ENCODE measurements at regions not wholly inside any gene's neighbourhood (a gene's known extent, or its start where the extent isn't known, plus 50 kb on each side); places are given as distances from the start of the nearest gene placed in this dataset.
A peak's percentile ranks its signal among the peaks of the same experiment; 100 is the strongest.

- no peak for DNase-seq (ENCODE audit: low spot score)
Observed at GRCh38 chr5:82807021-82807420, 270.2 kb downstream of the TMEM167A start.

- DNase-seq (ENCODE audit: low spot score) = no peak
Observed at GRCh38 chr5:82806513-82806912, 270.7 kb downstream of the TMEM167A start.

- no peak for DNase-seq (ENCODE audit: low spot score)
Observed at GRCh38 chr5:82804155-82804690, 273.0 kb downstream of the TMEM167A start.

- DNase-seq (ENCODE audit: low spot score) = no peak
Observed at GRCh38 chr5:82802954-82803353, 274.2 kb downstream of the TMEM167A start.

DNA sequence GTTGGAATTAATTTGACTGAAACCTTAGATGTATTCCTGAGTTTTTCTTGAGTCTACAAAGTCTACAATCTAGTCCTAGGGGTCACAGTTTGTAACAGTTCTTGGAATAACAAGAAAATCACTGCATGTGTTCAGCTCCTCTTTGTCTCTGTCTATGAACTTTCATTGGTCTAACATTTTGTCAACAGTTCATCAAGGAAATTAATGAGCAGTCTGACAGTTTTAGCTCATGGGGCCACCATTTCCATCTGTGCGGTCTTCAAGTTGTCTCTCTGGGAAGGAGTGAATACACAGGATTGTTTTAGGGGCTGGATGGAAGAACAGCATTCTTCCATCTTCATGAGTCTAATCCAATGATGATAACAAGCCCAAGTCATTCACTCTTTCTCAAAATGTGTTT lies 276.4 kb downstream of the TMEM167A start:
- DNase-seq (ENCODE audit: low spot score) = no peak

DNA sequence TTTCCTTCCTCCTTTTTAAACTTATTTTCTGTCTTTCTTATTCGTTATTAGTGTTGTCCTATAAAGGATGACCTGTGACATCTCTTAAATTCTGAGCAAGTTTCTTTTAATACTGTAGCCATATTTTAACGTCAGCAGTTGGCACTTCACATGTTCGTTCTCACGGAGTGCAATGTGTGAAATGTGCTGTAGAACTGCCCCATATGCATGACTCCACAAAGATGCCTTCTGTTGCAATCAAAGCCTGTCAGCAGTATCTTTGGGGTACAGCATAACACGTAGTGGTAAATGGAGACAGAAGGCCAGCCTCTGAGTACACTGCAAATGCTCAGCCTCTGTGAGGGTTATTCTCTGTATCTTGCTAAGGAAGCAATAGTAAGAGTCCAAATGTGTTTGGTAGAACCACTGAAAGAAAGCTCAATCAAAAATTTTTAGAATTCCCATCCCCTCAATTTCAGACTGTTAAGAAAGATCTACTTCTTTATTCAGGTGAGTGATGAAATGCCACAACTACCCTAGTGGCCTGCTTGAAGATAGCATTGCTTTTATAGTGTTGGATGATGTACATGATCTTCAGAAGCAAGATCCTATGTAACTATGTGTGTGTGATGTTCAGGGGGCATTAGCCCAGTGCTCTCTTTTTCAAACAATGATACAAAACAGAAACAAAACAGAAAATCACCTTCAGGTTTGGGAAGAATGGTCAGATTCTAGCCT lies 277.7 kb downstream of the TMEM167A start:
- no peak for DNase-seq (ENCODE audit: low spot score)

- DNase-seq (ENCODE audit: low spot score) = no peak
Observed at GRCh38 chr5:82798676-82799075, 278.5 kb downstream of the TMEM167A start.

- DNase-seq (ENCODE audit: low spot score) = no peak
Observed at GRCh38 chr5:82796643-82797416, 280.4 kb downstream of the TMEM167A start.

GRCh38 chr5:82794876-82795275 lies 282.3 kb downstream of the TMEM167A start:
- no peak for DNase-seq (ENCODE audit: low spot score)

GRCh38 chr5:82793808-82794419 lies 283.3 kb downstream of the TMEM167A start:
- peak; percentile 13 for DNase-seq (ENCODE audit: low spot score)

- DNase-seq (ENCODE audit: low spot score) = no peak
Observed at GRCh38 chr5:82792096-82792495, 285.1 kb downstream of the TMEM167A start.

GRCh38 chr5:82789095-82789494 lies 288.1 kb downstream of the TMEM167A start:
- DNase-seq (ENCODE audit: low spot score) = no peak

DNA sequence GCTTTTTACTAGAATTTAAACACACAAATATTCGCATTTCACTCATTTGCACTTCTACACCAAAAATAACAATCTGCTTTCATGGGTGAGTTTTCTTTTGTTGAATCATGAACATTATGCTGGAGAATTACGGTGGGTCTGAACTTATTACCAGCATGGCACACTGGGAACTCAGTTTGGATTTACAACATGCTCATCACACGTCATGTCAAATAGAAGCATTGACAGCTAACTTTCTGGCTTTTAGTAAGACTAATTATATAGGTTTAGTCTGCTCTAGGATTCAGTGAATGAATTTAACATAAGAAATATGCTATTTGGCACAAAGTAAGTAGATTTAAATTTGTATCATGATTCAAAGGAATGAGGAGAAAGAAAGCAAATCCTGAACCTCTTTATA lies 290.4 kb downstream of the TMEM167A start:
- no peak for DNase-seq (ENCODE audit: low spot score)

DNA sequence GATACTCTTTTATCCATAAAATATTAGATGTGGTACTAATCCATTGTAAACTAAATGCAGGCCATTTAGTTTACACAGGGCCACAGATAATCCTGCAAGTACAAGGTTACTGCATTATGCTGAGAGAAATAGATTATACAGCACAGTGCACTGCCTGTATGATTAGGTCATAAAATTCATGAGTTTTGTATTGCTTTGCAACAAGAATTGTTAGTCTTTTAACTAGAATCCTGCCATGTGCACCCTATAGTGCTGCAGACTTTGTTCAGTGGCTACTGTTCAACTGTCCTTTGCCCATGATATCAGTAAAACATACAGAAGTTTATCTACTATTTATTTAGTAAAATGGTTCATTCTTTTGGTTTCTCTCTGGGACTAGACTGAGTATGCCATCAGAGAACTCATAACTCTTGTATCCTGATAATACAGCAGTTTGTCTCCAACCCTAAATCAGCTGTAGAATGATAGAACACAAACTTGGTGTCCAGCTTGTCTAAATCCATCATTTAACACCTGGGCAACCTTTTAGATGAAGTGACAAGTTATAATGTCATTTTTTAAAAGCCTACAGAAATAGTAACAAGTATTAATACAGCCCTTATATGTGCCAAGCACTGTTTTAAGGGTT lies 291.2 kb downstream of the TMEM167A start:
- DNase-seq (ENCODE audit: low spot score) = no peak

GRCh38 chr5:82785456-82785855 lies 291.7 kb downstream of the TMEM167A start:
- no peak for DNase-seq (ENCODE audit: low spot score)

- DNase-seq (ENCODE audit: low spot score) = no peak
Observed at GRCh38 chr5:82784521-82784920, 292.7 kb downstream of the TMEM167A start.

GRCh38 chr5:82777106-82777505 lies 300.1 kb downstream of the TMEM167A start:
- no peak for DNase-seq (ENCODE audit: low spot score)

- DNase-seq (ENCODE audit: low spot score) = no peak
Observed at GRCh38 chr5:82772281-82772680, 304.9 kb downstream of the TMEM167A start.

- DNase-seq (ENCODE audit: low spot score) = no peak
Observed at GRCh38 chr5:82766206-82766605, 311.0 kb downstream of the TMEM167A start.

DNA sequence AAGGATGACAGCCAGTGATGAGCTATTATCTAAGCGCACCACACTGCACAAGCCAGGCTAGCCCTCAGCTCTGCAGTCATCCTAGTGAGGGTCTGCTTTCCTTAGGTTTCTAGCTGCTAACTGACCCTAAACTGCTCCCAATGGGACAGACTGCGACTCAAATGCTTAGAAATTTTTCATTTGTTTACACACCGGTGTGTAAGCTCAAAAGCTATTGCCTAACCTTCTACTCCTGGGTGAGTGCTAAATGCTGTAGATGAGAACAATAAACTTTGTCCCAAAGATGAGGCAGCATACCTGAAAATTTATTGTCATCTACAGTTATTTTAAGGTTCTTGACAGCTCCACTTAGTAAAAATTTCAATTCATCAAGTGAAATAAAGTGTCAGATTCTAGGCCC lies 311.4 kb downstream of the TMEM167A start:
- no peak for DNase-seq (ENCODE audit: low spot score)

GRCh38 chr5:82760856-82761255 lies 316.3 kb downstream of the TMEM167A start:
- DNase-seq (ENCODE audit: low spot score) = no peak

DNA sequence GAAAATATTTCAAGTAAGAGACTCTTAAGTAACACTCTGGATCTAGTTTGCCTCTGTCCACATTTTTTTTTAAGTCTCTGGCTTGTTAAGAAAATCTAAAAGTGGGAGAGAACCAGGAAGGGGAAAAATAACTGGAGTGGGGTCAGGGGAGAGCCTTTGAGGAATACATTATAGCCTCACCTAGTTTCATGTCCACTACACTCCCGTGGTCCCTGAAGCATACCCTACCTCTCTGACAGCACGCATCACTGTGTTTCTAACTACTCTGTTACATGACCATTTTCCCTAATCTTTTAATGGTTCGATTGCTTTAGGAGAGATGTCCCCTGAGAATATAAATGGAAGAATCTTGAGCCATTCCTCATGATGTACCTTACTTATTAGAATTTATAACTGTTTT lies 318.3 kb downstream of the TMEM167A start:
- no peak for DNase-seq (ENCODE audit: low spot score)

Measured in mucosa of gallbladder (tissue), 1 donor.